HT1080 (cell line): ENCODE measurements at regions not wholly inside any gene's neighbourhood (a gene's known extent, or its start where the extent isn't known, plus 50 kb on each side); places are given as distances from the start of the nearest gene placed in this dataset.
A peak's percentile ranks its signal among the peaks of the same experiment; 100 is the strongest.
"Not testable (repeated sequence)": the region's sequence is repeated elsewhere in the genome, so short reads cannot be mapped to it uniquely, and the experiment has no call there.

ENCODE experiments used
- DNase-seq: peaks from one replicate; pipeline ENCODE4 v3.0.0-alpha.2; 2015; ENCODE audit warnings: low read depth

DNA sequence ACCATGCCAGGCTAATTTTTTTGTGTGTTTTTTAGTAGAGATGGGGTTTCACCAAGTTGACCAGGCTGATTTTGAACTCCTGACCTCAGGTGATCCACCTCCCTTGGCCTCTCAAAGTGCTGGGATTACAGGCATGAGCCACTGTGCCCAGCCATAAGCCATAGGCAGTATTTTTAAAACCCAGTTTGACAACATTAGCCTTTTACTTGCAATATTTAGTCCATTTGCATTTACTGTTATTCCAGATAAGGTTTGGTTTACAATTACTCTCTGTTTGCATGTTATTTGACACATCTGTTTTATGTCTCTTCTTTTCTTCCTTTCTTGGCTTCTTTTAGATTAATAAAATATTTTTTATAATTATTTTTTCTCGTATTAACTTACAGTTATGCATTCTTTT is 83.6 kb upstream of the EPHB3 start:
- DNase-seq, result no peak

DNA sequence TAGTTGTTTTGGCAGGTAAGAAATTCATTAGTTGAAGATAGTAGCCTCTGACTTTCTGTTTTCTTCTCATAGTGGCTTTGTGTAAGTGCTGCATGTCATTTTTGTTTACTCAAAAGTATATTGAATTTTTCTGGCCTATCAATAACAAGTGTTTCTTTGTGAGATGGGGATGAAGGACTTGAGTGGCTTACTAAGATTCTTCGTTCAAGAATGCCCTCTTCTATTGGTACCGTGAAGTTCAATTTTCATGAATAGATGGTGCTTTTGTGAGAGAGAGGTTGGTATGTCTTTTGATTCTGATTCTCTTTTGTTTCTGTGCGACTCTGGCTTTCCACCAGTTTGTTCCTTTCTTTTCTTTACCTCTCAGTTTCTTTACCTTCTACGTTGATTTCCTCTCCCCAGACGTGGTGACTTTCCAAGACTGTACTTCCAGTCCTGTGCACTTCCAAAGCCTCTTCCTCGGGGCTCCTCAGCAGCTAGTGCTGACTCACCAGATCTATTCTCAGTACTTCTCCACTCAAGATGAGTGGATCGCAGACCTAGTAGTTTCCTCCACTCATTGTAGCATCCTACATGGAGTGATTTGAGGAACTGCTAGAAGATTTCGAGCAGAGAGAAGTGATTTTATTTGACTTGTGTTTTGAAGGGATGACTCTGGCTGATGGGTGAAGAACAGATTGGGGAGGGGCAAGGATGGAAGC is 82.0 kb upstream of the EPHB3 start:
- DNase-seq, result peak; percentile 27

DNA sequence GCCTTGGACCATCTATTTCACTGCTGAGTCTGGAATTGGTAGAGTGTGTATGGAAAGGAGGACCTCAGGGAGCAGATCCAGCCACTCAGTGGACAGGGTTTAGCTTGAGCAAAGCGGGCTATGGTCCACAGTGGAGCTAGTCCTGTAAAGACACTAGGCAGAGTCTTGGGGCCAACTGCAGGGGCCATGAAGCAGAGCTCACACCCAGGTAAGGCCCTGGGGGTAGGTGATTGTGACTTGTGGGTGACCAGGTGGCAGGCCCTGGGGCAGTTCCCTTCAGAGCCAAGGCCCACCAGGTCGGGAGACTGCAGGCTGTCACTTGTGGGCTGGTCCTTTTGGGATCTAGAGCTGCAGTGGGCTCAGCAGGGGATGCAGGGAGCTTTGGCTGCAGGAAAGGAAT is 80.8 kb upstream of the EPHB3 start:
- no peak for DNase-seq

DNA sequence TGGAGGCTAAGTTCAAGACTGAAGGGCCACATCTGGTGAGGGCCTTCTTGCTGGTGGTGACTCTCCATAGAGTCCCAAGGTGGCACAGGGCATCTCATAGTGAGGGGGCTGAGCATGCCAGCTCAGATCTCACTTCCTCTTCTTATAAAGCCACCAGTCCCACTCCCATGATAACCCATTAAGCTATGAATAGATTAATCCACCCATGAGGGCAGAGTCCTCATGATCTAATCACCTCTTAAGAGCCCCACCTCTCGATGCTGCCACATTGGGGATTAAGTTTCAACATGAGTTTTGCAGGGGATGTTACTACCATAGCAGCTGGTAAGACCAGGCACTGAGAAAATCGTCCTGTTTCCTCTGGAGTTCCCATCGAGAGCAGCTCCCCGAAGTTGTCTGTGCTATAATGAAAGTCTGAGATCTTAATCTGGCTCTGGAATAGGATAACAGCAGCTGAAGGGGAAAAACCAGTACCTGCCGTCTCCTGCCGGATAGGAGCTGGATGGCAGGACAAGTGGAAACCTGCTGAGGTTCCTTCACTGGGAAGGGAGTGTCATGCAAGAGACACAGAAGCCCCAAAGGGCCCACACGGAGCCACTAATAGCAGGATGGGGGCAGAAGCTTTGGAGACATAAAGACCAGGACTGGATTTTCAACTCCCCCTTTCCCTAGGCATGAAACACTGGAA is 79.5 kb upstream of the EPHB3 start:
- no peak for DNase-seq

DNA sequence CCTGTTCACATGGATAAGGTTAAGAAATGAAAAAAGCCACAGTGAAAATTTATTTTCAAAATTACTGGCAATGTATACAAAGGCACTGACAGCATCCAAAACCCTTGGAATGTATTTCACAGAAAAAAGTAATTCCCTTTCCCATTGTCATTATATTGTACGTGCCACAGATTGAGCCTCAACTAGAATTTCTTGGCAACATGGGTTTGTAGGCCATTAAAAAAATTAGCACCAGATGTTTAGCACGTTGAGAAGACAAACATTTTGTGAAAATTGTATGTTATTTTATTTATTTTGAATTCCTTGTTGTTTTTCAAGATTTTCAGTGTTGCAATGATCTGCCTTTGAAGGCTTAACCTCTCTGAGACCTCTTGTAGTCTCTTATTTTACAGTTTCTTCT is 76.3 kb upstream of the EPHB3 start:
- DNase-seq, result no peak

DNA sequence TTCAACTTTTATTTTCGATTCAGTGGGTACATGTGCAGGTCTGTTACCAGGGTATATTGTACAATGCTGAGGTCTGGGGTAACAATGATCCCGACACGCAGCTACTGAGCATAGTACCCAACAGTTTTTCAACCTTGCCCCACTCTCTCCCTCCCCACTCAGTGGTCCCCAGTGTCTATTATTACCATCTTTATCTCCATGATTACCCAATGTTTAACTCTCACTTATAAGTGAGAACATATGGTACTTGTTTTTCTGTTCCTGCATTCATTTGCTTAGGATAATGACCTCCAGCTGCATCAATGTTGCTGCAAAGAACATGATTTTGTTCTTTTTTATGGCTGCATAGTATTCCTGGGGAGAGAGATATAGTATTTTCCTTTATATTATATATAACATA is 75.7 kb upstream of the EPHB3 start:
- no peak for DNase-seq

DNA sequence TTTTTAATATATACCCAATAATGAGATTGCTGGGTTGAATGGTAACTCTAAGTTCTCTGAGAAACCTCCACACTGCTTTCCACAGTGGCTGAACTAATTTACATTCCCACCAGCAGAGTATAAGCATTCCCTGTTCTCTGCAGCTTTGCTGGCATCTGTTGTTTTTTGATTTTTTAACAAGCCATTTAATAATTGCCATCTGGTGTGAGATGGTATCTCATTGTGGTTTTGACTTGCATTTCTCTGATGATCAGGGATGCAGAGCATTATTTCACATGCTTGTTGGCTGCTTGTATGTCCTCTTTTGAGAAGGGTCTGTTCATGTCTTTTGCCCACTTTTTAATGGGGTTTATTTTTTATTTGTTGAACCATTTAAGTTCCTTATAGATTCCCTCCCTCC is 75.0 kb upstream of the EPHB3 start:
- no peak for DNase-seq

DNA sequence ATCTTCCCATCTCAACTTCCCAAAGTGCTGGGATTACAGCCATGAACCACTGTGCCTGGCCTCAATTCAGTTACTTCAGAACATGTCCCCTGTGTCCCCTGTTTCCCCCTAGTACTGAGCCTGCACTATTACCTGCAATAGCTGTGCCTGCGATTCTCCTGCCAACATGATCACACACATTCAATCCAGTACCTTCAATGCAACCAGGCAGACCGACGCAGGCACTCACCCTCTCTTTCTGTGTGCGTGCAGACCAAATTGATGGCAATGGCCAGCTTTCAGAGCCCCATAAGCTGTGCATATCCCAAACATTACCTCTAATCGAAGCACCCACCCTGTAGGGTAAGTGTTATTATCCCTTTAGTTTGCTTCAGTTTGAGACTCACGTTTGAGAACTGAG is 73.0 kb upstream of the EPHB3 start:
- no peak for DNase-seq

DNA sequence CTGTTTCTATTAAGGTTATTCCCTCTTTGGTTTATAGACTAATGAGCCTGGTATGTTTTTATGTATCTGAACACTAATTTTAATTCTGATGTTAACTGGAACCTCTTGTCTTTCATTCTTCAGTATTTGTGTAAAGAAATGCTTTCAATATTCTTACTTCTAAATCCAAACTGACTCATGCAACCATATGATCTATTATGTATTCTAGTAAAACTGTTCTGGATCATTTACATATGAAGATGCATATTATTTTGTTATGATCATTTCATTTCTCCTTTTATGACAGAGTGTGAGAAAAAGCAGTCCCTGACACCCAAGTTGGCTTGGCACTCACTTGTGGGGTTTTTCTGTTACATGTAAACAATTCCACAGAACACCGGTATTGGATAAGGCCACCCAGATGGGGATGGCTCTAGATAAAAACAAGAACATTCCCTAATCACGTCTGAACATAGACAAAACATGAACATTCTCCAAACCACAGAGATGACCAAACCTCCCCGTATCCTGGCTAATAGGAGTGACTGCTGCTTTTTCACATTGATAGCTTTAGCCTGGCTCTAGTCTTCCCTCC is 72.2 kb upstream of the EPHB3 start:
- DNase-seq, result no peak

DNA sequence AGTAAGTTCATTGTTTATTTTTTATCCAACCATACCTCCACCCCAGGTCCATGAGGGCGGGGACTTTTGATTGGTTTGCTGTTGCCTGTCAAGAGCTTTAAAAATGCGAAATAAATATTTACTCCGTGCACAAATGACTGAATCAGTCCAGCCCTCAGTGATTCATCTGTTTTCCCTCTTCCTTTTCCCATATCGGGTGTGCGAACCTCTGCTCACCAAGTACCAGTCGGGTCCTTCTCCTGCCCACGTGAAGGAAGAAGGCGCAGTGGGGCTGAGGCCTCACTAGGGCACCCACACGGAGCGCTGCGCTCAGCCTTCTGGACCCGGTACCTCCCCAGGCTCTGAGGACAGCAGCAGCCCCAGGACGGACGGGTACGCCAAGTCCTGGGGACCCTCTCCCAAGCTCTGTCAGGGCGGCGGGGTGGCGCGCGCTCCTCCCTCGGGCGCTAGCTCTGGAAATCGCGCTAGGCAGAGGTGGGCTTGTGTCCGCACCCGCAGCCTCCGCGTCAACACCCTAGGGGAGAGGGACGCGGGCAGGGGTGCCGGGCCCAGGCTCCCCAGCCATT is 70.5 kb upstream of the EPHB3 start:
- no peak for DNase-seq

DNA sequence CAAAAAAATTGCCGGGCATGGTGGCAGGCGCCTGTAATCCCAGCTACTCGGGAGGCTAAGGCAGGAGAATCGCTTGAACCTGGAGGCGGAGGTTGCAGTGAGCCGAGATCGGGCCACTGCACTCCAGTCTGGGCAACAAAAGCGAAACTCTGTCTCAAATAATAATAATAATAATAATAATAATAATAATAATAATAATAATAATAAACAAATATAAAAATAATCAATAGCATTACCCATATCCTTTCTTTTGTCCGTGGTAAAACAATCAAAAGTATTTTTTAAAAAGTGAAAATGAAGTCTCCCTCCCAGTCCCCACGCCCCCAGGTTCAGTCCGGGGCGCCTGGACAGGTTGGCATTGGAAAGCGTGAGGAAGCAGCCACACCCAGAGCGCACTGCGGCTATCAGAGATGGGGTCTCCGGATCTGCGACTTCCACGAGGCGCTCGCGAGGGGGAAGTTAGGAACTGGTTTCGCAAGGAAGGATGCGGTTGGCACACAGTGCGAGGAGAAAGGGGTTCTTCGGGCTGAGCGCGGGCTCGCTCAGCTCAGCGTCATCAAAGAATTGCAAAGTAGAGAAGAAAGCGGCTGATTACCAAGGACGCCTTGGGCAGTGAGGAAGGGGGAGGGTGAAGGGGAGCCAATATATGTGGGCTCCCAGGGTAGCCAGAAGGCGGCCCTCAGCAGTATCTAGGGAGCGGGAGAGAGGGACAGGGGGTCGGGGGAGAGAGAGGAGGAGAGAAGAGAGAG is 69.5 kb upstream of the EPHB3 start:
- DNase-seq, result no peak

DNA sequence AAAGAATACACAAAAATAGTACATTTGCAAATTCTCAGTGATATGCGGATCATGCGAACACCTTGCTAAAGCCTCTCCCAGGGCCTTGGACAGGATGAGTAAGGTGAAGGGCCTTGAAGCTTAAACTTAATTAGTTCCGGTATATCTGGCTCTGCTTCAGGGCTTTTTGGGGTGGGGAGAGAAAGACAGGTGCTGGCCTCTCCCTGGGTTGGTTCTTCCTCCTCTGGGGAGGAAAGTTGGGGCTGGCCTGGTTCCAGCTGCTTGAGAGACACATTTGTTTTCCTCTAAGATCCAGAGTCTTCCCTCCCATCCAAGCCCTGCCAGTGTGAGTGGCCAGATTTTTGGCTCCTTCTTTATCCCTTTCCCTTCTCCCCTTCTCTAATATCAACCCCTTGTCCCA is 64.7 kb upstream of the EPHB3 start:
- DNase-seq, result no peak

DNA sequence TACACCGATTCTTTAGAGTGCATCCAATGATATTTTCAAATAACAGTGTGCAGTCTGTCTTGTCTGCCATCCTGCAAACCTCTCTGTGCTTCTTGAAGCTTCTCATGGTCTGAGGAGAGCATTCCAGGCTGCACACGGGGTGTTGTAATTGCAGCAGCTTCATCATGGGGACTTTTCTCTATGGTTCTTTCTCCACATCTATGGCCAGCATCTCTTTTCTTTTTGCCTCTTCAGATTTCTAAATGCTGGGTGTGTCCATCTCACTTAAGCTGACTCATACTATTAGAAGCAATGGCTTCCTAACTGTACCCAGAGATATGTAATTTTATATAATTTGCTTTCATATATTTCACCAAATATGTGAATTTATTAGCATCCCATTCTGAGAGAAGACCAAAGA is 63.8 kb upstream of the EPHB3 start:
- no peak for DNase-seq

DNA sequence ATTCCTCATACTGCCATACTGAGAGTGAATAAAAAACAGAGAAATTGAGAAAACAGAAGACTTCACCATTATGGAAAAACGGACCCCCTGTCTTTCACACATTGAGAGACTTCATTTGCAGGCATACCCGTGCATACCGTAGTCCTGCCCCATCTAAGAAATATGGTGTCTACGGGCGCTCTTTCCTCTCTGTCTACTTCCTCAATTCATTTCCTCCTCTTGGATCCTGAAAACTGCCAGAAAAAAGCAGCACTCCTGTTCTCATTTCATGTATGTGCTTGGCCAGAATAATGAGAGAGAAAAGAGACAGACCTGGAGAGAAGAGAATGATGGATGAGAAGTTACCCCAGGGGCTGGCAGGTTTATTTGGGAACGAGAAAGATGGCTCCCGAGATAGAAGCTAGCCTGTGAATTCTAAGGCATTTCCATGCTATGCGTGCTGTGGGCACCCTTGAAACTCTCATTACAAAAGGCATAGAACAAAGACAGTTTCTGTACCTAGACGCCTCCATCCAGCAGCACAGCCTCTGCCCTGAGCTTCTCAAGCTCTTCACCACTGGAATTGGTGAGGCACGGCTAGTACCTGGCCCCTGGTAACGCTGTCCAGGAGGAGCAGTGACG is 62.5 kb upstream of the EPHB3 start:
- no peak for DNase-seq

DNA sequence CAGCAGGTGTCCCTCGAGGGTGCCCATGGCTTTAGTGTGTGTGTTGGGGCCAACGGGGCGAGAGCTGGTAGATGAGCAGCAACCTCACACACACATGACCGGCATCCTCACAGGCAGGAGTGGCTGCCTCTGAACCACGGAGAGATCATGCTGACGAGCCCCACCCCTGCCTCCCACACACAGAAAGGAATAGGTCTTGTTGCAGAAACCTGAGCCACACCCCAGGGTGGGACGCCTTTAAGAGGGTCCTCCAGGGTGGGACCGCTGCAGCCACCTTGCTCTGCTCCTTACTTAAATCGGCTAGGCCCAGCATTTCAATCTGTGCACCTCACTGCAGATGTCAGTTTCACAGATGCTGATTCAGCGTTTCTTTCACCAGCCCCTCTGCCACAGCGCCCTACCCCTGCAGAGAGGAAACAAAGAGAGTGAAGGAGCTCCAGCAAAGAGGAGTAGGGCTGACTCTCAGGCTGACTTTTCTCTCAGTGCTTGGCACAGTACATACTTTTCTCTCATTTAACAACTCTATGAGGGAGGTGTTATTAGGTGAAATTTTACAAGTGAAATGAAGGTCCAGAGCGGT is 61.2 kb upstream of the EPHB3 start:
- DNase-seq, result no peak

DNA sequence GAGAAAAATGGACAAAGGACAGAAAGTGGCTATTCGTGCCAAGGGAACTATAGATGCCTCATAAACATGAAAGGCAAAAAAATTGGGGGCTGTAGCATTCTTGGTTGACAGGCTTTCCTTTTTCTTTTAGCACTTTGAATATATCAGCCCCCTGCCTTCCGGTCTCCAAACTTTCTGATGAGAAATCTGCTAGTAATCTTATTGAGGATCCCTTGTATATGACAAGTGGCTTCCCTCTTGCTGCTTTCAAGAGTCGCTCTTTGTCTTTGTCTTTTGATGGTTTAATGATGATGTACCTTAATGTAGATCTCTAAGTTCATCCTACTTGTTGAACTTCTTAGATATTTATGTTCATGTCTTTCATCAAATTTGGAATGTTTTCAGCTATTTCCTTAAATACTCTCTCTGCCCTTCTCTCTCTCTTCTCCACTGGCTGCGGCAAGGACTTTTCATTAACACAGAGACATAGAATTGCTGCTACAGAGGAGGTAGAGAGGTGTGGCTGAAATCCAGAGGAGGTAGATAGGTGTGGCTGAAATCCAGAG is 59.4 kb upstream of the EPHB3 start:
- no peak for DNase-seq

DNA sequence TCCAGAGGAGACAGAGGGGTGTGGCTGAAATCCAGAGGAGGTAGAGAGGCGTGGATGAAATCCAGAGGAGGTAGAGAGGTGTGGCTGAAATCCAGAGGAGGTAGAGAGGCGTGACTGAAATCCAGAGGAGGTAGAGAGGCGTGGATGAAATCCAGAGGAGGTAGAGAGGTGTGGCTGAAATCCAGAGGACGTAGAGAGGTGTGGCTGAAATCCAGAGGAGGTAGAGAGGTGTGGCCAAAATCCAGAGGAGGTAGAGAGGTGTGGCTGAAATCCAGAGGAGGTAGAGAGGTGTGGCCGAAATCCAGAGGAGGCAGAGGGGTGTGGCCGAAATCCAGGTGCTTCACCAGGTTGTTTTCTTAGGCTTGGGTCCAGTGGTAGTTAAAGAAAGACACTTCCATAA is 58.7 kb upstream of the EPHB3 start:
- DNase-seq, result not testable (repeated sequence)

DNA sequence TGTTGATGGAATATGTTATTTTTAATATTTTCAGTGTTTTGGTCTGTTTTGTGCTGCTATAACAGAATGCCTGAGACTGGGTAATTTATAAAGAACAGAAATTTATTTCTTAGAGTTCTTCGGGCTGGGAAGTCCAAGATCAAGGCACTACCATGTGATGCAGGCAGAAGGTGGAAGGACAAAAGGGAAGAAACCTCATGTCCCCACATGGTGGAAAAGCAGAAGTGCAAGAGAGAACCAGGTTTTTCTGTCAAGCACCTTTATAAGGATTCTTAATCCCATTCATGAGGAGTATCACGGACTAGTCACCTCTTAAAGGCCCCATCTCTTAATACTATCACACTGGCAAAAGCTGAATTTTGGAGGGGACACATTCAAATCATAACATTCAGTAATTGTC is 57.9 kb upstream of the EPHB3 start:
- no peak for DNase-seq

DNA sequence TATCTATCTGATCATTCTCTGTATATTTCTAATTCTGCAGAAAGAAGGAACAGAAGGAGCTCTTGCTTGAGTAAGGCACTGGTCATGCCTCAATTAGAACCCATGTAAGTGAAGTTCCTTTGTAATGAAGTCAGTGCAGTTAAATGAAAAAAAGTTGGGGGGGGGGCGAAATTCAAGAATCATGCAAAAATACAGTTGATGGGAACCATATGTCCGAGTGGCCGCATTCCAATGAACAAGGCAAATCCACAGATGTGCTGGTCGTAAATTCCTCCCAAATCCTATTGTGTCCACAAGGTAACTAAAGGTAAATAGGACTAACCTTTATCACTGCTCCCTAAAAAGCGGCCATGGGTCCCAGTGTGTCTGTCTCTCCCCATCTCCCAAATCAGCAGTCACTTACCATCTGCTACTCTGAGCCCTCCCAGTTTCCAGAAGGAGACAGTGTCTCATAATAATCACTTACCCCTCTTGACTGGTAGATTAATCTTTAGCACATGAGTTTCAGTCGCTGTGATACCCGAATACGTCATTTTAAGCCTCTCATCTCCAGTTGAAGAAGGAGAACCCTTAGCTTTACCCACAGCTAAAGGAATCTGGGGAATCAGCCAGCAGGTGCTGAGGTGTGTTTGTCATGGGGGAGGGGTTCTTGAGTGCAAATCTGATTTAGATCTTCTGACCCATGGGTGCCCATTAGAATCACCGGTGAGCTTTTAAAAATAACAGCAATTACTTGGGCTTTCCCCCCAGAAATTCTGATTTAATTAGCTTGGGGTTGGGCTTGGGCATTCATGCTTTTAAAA is 56.3 kb upstream of the EPHB3 start:
- DNase-seq, result no peak

DNA sequence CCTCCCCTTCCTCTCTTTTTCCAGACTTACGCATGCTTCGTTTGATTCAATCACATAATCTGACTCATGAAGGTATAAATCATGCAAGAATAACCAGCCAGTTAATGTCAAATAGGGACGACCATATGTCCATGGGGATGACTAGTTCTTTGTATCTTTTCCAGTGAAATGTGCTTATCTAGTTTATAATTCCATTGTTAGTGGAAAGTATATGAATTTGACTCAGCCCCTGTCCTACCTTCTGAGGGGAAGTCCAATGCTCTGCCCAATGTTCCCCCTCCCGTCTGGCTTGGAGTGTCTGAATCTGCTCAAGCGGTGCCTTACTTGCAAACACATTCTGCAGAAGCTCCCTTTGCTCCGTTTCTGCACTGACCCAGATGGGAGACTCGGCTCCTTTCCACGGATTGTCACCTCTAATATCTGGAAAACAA is 55.0 kb upstream of the EPHB3 start:
- peak; percentile 48 for DNase-seq
